ENCODE measurements at regions not wholly inside any gene's neighbourhood (a gene's known extent, or its start where the extent isn't known, plus 50 kb on each side); places are given as distances from the start of the nearest gene placed in this dataset.

DNA sequence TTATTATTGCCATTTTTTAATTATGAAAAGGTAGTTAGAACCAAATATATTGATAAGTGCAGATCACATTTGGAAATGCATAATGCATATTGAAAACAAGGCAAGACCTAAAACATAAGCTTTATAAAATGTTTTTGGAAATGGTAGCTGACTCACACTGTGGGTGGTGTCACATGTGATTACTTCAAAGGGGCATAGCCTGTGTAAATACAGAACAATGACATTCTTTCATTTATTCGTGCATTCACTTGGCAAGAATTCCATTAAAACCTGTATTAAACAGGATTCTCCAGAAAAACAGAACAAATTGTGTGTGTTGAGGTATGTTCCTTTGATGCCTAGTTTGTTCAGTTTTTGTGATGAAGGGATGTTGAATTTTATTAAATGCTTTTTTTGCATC is 427.3 kb upstream of the ST6GAL2 start:
- TF ChIP-seq, protein P1, sequence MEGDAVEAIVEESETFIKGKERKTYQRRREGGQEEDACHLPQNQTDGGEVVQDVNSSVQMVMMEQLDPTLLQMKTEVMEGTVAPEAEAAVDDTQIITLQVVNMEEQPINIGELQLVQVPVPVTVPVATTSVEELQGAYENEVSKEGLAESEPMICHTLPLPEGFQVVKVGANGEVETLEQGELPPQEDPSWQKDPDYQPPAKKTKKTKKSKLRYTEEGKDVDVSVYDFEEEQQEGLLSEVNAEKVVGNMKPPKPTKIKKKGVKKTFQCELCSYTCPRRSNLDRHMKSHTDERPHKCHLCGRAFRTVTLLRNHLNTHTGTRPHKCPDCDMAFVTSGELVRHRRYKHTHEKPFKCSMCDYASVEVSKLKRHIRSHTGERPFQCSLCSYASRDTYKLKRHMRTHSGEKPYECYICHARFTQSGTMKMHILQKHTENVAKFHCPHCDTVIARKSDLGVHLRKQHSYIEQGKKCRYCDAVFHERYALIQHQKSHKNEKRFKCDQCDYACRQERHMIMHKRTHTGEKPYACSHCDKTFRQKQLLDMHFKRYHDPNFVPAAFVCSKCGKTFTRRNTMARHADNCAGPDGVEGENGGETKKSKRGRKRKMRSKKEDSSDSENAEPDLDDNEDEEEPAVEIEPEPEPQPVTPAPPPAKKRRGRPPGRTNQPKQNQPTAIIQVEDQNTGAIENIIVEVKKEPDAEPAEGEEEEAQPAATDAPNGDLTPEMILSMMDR (conservative IDR thresholded peaks at IDR 0.05; ENCODE audit: low read length): no peak
- no peak for TF ChIP-seq EZH2phosphoT487 (IDR thresholded peaks at IDR 0.05; ENCODE audit: borderline replicate concordance, low read depth, low read length)
